Coronary artery (tissue), 2 donors: ENCODE measurements at regions not wholly inside any gene's neighbourhood (a gene's known extent, or its start where the extent isn't known, plus 50 kb on each side); places are given as distances from the start of the nearest gene placed in this dataset.
"Not testable (repeated sequence)": the region's sequence is repeated elsewhere in the genome, so short reads cannot be mapped to it uniquely, and the experiment has no call there.

Source experiments
- DNase-seq: peaks from one replicate; pipeline ENCODE4 v3.0.0-alpha.2; 2017; ENCODE audit warnings: low spot score
- H3K27ac ChIP-seq, 2 donors: fragments of 200-600 bp; sonication (generic); one replicate each; pipeline ENCODE4 v1.5.1; 2016 to 2019
- H3K4me3 ChIP-seq: fragments of 200-600 bp; sonication (generic); 2 replicates; pipeline ENCODE4 v1.5.1; 2016; ENCODE audit warnings: mild to moderate bottlenecking, moderate library complexity
- TF ChIP-seq, protein P1 (sequence below): fragments of 200-600 bp; sonication (generic); IDR thresholded peaks from one replicate; pipeline ENCODE4 v1.5.1; 2019; ENCODE audit warnings: antibody characterized with exemption

DNA sequence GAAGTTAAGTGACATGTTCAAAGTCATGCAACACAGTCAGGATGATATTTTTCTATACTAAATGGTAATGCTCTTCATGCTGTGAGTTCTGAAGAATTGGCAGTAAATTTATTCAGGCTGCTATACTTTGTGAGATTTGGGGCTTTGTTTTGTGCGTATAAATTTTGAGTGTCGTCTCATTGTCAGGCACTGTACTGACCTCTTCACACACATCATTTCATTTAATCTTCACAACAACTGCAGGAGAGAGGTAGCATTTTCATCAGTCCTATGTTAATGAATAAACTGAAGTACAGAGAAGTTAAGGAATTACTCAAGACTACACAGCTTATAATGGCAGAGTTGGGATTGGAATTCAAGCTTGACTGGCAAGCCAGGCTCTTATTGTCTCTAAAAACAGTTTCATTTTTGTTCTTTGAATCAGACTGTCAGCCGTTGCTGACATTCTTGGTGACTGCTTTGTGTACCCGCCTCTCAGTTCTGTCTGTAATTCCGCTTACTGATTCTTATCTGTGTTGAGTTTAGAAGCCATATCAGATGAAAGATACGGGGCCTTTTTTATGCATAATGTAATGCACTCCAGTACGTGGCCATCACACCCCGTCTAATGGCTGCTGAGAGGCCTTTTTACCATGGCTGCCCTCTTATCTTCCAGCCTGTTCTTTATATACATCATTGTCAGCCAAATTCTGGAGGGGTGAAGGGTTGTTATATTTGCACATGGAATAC is 274.9 kb downstream of the UTRN start:
- TF ChIP-seq, protein P1, sequence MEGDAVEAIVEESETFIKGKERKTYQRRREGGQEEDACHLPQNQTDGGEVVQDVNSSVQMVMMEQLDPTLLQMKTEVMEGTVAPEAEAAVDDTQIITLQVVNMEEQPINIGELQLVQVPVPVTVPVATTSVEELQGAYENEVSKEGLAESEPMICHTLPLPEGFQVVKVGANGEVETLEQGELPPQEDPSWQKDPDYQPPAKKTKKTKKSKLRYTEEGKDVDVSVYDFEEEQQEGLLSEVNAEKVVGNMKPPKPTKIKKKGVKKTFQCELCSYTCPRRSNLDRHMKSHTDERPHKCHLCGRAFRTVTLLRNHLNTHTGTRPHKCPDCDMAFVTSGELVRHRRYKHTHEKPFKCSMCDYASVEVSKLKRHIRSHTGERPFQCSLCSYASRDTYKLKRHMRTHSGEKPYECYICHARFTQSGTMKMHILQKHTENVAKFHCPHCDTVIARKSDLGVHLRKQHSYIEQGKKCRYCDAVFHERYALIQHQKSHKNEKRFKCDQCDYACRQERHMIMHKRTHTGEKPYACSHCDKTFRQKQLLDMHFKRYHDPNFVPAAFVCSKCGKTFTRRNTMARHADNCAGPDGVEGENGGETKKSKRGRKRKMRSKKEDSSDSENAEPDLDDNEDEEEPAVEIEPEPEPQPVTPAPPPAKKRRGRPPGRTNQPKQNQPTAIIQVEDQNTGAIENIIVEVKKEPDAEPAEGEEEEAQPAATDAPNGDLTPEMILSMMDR: no peak
- no peak overlapping the region for H3K27ac ChIP-seq
- peak overlapping the region; percentile 4 for H3K4me3 ChIP-seq
- DNase-seq: no peak

DNA sequence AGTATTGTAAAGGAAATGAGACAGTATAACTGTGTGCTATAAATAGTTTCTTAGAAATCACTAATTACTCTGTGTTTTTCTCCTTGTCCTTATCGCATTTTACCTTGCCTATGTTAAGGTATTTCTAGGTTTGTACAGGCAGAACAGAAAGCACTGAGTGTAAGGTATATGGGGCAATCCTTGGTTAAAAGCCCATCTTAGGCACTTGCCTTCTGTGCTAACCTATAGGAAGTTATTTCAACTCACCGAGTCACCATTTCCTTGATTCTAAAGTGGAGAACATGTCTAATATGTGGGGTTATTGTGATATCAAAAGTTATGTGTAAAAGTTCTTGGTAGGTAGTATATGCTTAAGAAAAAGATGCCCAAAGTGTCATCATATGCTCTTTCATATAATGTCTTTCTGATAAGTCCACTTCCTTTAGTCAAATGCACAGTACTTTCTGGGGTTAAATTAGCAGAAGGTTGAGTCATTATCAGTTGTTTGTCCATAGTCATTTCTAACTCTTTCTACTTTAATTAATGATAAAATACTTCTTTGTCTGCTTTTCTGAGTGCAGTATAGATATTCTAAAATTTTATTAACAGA is 276.4 kb downstream of the UTRN start:
- no peak for DNase-seq
- TF ChIP-seq, protein P1: no peak
- no peak overlapping the region for H3K4me3 ChIP-seq
- H3K27ac ChIP-seq: no peak overlapping the region

DNA sequence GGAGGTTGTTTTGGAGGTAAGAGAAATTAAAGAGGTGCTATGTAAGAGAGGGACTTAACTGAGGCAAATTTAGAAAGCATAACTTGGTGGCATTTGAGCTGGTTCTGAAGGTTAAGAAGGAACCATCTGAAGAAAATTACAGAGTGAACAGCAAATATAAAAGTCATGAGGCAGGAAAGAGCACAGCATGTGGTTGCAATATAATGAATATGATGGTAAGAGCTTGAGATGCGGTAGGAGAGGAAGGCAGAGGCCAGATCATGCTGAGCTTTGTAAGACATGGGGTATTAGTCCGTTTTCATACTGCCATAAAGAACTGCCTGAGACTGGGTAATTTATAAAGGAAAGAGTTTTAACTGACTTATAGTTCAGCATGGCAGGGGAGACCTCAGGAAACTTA is 279.1 kb downstream of the UTRN start:
- TF ChIP-seq, protein P1: no peak
- Histone ChIP-seq H3K27ac (no peak overlapping the region), H3K4me3 (no peak overlapping the region)
- no peak for DNase-seq

DNA sequence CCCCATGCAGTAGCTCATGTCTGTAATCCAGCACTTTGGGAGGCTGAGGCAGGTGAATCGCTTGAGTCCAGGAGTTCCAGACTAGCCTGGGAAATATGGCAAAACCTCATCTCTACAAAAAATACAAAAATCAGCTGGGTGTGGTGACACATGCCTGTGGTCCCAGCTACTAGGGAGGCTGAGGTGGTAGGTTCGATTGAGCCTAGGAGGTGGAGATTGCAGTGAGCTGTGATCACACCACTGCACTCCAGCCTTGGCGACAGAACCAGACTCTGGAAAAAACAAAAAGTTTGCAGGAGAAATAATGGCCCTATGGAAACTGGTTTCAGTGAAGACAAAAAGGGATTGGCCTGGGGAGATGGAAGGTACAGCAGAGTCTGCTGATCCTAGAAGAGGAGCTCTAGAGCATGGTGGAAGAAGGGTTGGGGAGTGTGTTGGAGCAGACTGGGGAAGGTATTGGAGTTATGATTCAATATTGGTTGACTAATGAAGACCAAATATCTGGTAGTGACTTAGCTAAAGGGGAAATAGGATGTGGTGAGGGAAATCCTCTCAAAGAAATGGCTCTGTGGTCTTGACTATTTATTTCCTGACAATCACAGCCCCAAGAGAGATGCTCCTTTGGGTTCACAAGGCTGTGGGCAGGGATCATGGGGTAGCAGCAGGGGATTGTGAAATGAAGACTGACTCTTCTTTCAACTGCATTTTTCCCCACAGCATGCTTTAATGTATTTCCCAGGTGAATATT is 281.9 kb downstream of the UTRN start:
- no peak for DNase-seq
- H3K4me3 ChIP-seq: no peak overlapping the region
- TF ChIP-seq, protein P1: no peak
- H3K27ac ChIP-seq: no peak overlapping the region

DNA sequence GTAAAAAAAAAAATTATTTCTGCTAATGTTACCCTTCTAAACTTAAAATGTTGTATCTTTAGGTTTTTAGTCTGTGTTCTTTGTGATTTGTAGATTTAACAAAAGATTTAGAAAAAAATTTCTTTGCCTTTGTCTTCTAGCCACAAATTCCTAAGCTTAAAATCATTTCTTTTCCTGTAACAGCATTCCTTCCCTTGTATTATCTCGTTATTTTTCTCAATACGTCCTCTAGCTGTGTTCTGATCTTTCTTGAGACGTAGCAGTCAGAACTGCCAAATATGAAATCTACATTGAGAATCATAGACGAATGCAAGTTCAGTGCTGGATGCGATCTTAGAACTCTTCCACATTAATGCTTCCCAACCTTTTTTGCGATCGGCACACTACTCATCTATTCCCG is 283.1 kb downstream of the UTRN start:
- Histone ChIP-seq H3K4me3 (no peak overlapping the region), H3K27ac (no peak overlapping the region)
- TF ChIP-seq, protein P1: no peak
- DNase-seq: no peak

DNA sequence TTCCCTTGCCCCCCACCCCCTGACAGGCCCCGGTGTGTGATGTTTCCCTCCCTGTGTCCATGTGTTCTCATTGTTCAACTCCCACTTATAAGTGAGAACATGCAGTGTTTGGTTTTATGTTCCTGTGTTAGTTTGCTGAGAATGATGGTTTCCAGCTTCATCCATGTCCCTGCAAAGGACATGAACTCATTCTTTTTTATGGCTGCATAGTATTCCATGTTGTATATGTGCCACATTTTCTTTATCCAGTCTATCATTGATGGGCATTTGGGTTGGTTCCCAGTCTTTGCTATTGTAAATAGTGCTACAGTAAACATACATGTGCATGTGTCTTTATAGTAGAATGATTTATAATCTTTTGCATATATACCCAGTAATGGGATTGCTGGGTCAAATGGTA is 287.4 kb downstream of the UTRN start:
- H3K27ac ChIP-seq, DNase-seq: not testable (repeated sequence)

DNA sequence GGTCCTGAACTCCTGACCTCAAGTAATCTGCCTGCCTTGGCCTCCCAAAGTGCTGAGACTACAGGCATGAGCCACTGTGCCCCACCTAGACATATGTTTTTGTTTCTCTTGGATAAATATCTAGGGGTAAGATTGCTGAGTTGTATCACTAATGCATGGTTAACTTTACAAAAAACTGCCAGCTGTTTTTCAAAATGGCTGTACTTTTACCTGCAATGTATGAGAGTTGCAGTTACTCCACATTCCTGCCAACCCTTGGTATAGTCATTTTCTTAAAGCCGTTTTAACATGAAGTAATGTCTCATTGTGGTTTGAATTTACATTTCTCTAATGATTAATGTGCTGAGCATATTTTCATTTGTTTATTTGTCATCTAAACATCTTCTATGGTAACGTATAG is 289.7 kb downstream of the UTRN start:
- TF ChIP-seq, protein P1: no peak
- no peak for DNase-seq

More for the DNA sequence above, 287.4 kb downstream of the UTRN start:
- not testable (repeated sequence) for H3K4me3 ChIP-seq

More for the DNA sequence above, 289.7 kb downstream of the UTRN start:
- H3K27ac ChIP-seq: no peak overlapping the region
- no peak overlapping the region for H3K4me3 ChIP-seq
